Kidney epithelial cell (primary cell): ENCODE measurements at regions not wholly inside any gene's neighbourhood (a gene's known extent, or its start where the extent isn't known, plus 50 kb on each side); places are given as distances from the start of the nearest gene placed in this dataset.

Source experiments
- DNase-seq: peaks from one replicate; pipeline ENCODE4 v3.0.0-alpha.2; 2010; ENCODE audit warnings: low read depth
- H3K27me3 ChIP-seq: 2 replicates; pipeline ENCODE4 v1.6.0; 2011; ENCODE audit warnings: low read length; ENCODE audit not compliant: control insufficient read depth, insufficient read depth
- H3K36me3 ChIP-seq: 2 replicates; pipeline ENCODE4 v1.5.1; 2011; ENCODE audit warnings: low read length; ENCODE audit not compliant: control insufficient read depth, insufficient read depth
- H3K4me3 ChIP-seq: 2 replicates; pipeline ENCODE4 v1.5.1; 2011; ENCODE audit warnings: low read depth, mild to moderate bottlenecking, control low read depth, low read length
- CTCF ChIP-seq: IDR thresholded peaks from 2 replicates; pipeline ENCODE4 v1.5.1; 2011; ENCODE audit warnings: mild to moderate bottlenecking, moderate library complexity, low read length, control low read depth, inconsistent platforms; ENCODE audit not compliant: insufficient read depth, poor library complexity, severe bottlenecking

GRCh38 chr2:128701418-128701817, 382.8 kb upstream of the HS6ST1 start:
- H3K4me3 ChIP-seq: no peak overlapping the region
- no peaks in the 10 kb centered on the region for H3K36me3 ChIP-seq
- DNase-seq: no peak
- TF ChIP-seq CTCF: no peak
- H3K27me3 ChIP-seq: no peaks in the 10 kb centered on the region

- Histone ChIP-seq H3K36me3 (no peaks in the 10 kb centered on the region), H3K4me3 (no peak overlapping the region), H3K27me3 (no peaks in the 10 kb centered on the region)
- no peak for TF ChIP-seq CTCF
- no peak for DNase-seq
Measured at GRCh38 chr2:128702616-128703015, 383.9 kb upstream of the HS6ST1 start.

- Histone ChIP-seq H3K4me3 (no peak overlapping the region), H3K36me3 (no peaks in the 10 kb centered on the region), H3K27me3 (no peaks in the 10 kb centered on the region)
- DNase-seq: no peak
- TF ChIP-seq CTCF: no peak
Measured at GRCh38 chr2:128708106-128708816, 389.6 kb upstream of the HS6ST1 start.

GRCh38 chr2:128710242-128710641, 391.6 kb upstream of the HS6ST1 start:
- no peak for TF ChIP-seq CTCF
- no peak for DNase-seq
- Histone ChIP-seq H3K4me3 (no peak overlapping the region), H3K36me3 (no peaks in the 10 kb centered on the region), H3K27me3 (no peaks in the 10 kb centered on the region)

- no peak for DNase-seq
- Histone ChIP-seq H3K36me3 (no peaks in the 10 kb centered on the region), H3K27me3 (no peaks in the 10 kb centered on the region), H3K4me3 (no peak overlapping the region)
- TF ChIP-seq CTCF: no peak
Measured at GRCh38 chr2:128710729-128711128, 392.1 kb upstream of the HS6ST1 start.

- no peak for DNase-seq
- no peak for TF ChIP-seq CTCF
Measured at GRCh38 chr2:128714285-128714684, 395.6 kb upstream of the HS6ST1 start.

More at GRCh38 chr2:128714285-128714684, 395.6 kb upstream of the HS6ST1 start:
- Histone ChIP-seq H3K27me3 (no peaks in the 10 kb centered on the region), H3K36me3 (no peaks in the 10 kb centered on the region), H3K4me3 (no peak overlapping the region)
